GM19035 (cell line): ENCODE measurements at regions not wholly inside any gene's neighbourhood (a gene's known extent, or its start where the extent isn't known, plus 50 kb on each side); places are given as distances from the start of the nearest gene placed in this dataset.

ENCODE experiments used
- ATAC-seq: cut with Tn5 transposase; IDR thresholded peaks from one replicate; pipeline ENCODE4 v1.9.1; 2021; ENCODE audit not compliant: unreplicated experiment

- ATAC-seq: no peak
Measured at GRCh38 chr5:74074111-74074510, 448.1 kb downstream of the ARHGEF28 start.

GRCh38 chr5:74073257-74073656 lies 447.3 kb downstream of the ARHGEF28 start:
- ATAC-seq: no peak

- ATAC-seq: no peak
Measured at GRCh38 chr5:74072646-74073045, 446.6 kb downstream of the ARHGEF28 start.

- ATAC-seq: no peak
Measured at GRCh38 chr5:74070766-74071165, 444.8 kb downstream of the ARHGEF28 start.

- ATAC-seq: no peak
Measured at GRCh38 chr5:74069741-74070140, 443.7 kb downstream of the ARHGEF28 start.

- ATAC-seq: no peak
Measured at GRCh38 chr5:74067748-74068541, 441.9 kb downstream of the ARHGEF28 start.

GRCh38 chr5:74064911-74065310 lies 438.9 kb downstream of the ARHGEF28 start:
- ATAC-seq: no peak

GRCh38 chr5:74064225-74064624 lies 438.2 kb downstream of the ARHGEF28 start:
- ATAC-seq: no peak

- no peak for ATAC-seq
Measured at GRCh38 chr5:74063821-74064220, 437.8 kb downstream of the ARHGEF28 start.

- no peak for ATAC-seq
Measured at GRCh38 chr5:74063346-74063745, 437.4 kb downstream of the ARHGEF28 start.

GRCh38 chr5:74061292-74061691 lies 435.3 kb downstream of the ARHGEF28 start:
- no peak for ATAC-seq

- ATAC-seq: no peak
Measured at GRCh38 chr5:74059706-74060105, 433.7 kb downstream of the ARHGEF28 start.

- ATAC-seq: no peak
Measured at GRCh38 chr5:74056789-74057164, 430.8 kb downstream of the ARHGEF28 start.

GRCh38 chr5:74056107-74056788 lies 430.3 kb downstream of the ARHGEF28 start:
- no peak for ATAC-seq

GRCh38 chr5:74055486-74056106 lies 429.6 kb downstream of the ARHGEF28 start:
- ATAC-seq: no peak

- ATAC-seq: no peak
Measured at GRCh38 chr5:74054641-74055421, 428.8 kb downstream of the ARHGEF28 start.

GRCh38 chr5:74054139-74054538 lies 428.1 kb downstream of the ARHGEF28 start:
- no peak for ATAC-seq

GRCh38 chr5:74052441-74053221 lies 426.6 kb downstream of the ARHGEF28 start:
- ATAC-seq: no peak

GRCh38 chr5:74051076-74051475 lies 425.1 kb downstream of the ARHGEF28 start:
- no peak for ATAC-seq

- ATAC-seq: no peak
Measured at GRCh38 chr5:74044936-74045335, 418.9 kb downstream of the ARHGEF28 start.
